NCI-H345 treated with DMSO at 0.1 percent for 48 hours (cell line): ENCODE measurements at regions not wholly inside any gene's neighbourhood (a gene's known extent, or its start where the extent isn't known, plus 50 kb on each side); places are given as distances from the start of the nearest gene placed in this dataset.

Source experiments
- DNase-seq: peaks from one replicate; lab custom pipeline; 2025; ENCODE audit not compliant: unreplicated experiment; lab: John Stamatoyannopoulos, UW

DNA sequence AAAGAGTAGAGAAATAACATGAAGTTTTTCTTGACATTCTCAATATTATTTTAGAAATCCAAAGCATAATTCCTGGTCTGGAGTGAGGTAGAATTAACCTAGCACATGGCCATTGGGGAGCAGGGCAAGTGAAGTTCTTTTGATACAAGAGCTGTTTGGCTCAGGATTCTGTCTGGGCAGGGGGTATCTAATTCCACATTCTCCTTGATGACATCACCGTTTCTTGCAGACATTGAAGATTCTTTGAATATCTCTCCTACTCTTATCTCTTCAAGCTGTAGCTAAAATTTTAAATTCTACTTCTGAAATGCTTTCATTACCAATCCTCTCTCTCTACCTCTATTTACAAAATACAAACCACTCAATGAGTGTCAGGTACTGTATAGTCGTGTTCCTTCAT lies 138.2 kb upstream of the TENM4 start:
- DNase-seq, result no peak

DNA sequence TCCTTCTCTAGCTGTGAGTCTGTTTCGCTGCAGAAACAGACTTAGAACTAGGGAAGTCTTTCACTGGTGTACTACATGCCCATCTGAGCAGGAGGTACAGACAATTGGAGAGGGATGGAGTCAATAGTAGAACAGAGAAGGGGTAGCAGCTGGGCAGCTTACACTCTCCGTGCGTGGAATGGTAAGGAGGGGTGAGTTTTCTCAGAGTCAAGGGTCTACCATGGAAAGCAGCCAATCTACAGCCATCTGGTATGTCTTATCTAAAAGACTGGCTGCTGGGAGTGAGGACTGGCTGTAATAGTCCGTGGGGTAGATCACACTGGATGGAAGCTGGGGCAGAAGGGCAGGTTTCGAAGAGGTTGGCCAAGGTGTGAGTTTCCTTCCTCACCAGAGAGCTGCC lies 137.3 kb upstream of the TENM4 start:
- no peak for DNase-seq

DNA sequence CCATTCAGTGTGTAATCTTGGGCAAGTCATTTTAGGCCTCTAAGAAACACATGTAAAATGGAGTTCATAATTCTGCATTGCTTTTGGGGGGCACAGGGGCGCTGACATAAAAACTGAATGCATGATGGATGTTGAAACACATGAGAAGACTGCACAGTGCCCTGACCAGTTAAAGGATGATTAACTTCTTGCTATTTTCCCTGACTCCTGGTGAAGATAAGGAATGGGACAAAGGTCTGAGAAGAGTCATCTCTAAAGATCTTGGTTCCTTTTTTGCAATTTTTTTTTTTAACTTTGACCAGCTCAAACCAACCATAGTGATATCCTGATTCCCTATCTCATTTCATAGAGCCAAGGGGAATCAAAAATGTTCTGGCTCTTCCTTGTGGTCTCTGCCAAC lies 134.9 kb upstream of the TENM4 start:
- DNase-seq, result no peak

DNA sequence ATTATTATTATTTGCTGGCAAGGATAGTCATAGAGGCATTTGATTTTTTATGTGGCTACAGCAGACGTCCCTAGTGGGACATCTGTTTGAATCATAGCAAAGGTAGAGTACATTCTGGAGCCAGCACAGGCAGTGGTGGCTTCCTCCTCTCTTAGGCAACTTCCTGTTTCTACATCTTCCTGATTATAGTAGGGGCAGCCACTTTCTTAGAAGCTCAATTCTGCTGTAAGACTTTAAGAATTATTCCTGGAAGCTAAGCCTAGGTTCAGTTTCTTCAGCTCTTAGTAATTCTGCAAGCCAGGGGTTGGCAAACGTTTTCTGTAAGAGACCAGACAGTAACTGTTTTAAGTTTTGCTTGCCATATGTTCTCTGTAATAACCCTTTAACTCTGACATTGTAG lies 129.3 kb upstream of the TENM4 start:
- DNase-seq, result no peak

DNA sequence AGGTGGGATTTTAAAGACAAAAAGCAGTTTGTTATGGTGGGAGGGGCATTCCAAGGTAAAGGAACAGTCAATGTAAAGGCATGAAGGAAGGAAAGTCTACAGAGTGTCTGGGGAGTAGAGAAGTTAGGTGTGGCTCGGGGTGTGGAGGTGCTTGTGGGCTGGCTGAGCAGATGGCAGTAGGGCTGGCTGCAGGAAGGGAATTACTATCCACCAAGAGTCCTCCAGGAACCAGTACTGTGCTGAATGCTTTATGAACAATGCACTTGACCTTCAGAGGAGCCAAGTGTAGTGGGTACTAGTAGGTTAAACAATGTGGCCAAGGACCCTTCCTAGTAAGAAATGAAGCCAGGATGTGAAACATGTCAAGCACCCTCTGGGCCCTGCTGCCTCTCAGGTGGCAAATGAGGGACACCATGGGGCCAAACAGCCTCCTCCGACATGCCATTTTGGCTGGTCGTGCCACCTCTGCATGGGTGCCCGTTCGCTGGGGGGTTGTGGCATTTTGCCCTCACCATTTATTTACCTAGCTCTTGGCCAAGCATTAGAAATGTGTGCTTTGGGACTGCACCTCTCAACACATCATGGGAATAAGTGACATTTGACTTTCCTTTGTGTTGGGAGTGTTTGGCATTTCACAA lies 123.6 kb upstream of the TENM4 start:
- DNase-seq, result no peak

DNA sequence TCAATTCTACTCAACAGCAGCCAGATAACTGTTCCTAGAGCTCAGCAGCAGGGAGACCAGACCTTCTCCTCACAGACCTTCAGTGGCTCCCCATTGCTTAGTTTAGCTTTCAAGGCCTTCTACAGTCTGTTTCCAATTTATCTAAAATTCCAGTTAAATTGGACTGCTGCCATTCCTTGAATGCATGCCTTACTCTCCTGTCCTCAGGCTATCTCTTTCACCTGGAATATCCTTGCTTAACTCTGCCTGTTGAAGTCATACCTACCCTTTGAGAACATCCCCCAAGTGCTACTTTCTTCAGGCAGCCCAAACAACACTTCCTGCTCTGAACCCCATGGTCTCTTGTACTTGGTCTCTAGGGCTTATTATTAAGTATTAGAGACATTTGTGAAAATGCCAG lies 120.7 kb upstream of the TENM4 start:
- no peak for DNase-seq

DNA sequence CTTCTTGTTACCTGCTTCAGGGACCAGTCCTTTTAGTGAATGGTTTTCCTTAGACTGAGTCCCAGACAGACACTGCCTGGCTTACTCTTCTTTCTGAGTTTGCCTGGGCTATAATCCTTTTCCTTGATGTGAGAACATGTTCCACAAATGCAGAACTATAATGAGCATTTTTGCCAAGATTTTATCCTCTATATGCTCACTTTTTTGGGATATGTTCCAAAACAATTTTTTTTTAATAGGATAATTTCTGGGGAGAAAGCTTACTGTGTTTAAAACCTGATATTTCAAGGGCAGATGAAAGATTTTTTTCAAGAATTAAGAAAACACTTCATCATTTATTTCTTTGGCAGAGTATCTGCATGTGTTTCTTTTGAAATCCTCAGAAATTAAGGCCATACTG lies 110.0 kb upstream of the TENM4 start:
- DNase-seq, result no peak

DNA sequence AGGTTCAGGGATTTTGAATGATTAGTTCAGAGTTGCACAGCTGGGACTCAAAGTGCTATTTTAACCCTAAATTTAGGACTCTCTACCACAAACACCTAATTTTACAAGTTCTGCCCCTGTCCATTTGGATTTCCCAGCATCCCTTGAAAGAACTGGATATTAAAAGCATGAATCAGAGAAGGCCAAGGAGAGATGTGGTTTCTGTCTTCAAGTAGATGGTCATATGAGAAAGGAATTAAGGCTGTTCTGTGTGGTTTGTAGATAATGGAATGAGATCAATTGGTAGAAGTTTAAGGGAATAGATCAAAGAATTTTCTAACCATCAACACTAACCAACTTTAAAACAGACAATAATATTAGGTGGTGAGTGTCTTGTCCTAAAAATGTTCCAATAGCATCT lies 106.4 kb upstream of the TENM4 start:
- no peak for DNase-seq

DNA sequence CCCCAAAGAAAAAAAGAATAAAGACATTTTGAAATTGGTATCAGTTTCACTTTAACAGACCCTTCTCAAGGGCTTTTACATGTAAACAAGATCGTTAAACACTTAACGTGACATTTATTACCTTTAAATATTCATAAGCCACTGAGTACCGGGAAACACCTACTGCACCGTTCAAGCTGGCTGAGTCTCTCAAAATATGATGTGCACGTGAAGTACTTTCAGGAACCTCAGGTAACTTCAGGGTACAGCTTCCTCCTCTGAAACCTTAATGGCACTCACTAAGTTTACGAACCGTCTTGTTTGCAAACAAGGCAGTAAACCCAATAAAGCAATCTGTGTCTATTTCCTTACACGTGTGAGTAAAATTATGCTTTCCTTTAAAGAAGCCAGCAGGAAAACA lies 105.5 kb upstream of the TENM4 start:
- DNase-seq, result no peak

DNA sequence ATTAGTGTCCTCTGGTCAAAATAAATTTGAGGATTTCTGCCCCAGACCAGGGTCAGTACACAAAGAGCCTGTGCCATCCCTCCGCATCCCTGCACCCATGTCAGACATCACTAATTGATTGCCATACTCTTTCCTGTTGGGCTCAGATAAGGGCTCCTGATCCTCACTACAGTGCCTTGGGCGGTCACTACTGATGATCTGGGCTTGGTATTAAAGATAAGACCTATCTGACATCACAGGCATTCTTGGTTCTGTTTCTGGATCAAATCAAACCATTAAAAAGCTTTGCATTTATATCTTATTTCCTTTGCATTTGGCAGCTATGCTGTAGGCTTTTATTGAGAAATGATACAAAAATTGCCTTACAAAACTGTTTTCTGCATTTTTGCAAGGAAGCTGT lies 103.5 kb upstream of the TENM4 start:
- no peak for DNase-seq

DNA sequence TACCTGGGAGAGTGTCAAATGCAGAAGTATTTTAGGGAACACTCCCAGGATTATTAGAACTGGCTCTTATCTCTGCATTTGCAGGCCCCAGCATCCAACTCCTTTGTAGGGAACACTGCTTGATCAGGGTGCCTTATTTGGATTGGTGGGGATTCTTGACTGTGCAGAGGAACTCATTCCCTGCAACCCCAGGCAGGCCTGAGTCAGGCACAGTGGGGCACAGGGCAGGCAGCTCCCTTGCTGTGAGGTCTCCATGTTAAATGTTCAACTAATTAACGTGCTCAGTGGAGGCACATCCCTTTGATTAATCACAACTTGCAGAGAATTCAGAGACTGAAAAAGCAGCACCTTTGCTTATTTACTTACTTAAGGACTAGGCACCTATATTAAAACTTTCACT lies 102.3 kb upstream of the TENM4 start:
- no peak for DNase-seq

DNA sequence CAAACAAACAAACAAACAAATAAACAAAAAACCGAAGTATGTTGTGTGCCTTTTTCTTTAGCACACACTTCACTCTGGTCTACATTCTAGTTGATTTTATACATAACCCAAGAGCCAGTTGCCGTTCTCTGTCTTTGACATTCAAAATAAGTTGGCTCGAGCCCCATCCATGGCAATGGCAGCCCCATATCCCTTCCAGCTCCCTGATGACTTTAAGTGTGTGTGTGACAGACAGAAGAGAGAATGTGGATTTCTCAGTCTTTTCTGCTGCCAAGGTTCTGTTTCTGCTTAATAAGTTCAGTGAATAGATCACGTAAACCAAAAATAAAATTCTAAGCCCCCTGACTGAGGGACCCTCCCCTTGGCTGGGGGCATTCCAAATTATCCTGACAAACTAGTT lies 100.6 kb upstream of the TENM4 start:
- DNase-seq, result no peak

DNA sequence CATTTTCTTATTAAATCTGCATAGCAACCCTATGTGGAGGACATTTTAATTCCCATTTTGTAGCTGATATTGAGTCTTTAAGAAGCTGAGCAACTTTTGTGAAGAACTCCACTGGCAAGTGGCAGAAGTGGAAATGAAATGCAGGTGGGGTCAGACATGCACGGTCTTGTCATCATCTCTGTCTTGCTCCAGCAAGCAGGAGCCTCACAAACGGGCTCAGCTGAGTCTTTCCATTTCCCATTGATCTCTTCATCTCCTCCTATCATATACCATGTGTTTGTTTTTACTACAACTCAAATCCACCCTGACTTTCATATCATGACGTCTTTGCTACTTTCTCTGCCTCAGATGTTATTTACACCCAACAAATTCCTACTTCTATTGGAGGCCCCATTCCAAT lies 97.9 kb upstream of the TENM4 start:
- no peak for DNase-seq

DNA sequence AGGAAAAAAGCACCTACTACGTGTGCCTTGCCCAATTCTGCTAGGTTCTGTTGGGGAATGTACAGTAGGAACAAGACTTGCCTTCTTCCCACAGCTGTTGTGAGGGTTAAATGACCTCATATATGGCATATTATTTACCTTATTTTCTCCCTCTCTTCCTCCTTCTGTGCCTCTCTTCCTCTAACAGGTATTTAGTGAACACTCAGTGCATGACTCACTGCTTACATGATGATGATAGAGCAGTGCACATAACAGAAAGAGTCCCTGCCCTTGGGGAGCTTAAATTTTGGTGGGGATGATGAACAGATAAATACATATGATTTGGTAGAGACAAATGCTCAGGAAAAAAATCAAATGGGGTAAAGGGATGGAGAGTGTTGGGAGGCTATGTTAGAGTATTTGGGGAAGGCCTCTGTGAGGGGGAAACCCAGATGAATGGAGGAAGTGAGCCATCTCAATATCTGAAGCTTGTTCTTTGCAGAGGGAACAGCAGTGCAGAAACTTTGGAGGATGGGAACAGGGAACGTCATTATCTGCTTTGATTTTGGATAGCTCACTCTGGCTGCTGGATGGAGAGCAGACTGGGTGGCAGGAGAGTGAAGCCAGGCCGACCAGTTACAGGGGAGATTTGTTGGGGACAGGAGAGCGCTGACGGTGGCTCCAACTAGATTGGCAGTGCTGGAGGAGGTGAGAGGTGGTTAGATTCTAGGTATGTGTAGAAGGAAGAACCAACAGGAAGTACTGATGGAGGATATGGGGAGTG lies 95.5 kb upstream of the TENM4 start:
- DNase-seq, result no peak

DNA sequence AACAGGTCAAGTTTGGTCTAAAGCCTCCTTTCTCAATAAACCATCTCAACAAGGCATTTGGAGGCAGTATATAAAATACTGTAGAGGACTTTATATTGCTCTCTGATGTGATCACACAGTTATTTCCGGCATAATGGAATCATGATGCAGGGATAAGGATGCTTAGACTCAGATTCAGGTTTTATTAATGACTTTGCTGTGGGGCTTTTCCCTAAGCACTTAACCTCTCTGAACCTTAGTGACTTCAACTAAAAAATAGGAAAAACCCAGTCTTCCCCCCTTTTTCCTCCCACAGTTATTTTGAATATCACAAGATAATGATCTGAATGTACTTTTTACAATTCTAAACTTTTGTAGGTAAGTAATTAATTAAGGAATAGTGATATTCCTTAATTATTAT lies 94.8 kb upstream of the TENM4 start:
- DNase-seq, result no peak

DNA sequence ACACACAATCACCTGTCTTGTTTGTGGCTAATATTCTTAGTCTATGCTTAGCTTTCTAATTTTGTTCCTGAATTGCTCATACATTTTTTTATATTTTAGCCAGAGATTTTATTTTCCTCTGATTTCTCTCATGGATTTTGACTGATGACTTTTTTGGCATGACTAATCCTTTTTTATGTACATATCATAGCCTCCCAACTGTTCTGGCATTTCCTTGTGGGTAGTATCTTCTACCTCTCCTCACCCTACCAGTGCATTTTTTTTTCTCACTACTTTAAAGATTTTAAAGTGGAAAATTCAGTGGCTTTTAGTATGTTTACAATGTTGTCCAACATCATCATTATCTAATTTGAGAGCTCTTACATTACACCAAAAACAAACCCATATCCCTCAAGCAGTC lies 84.4 kb upstream of the TENM4 start:
- DNase-seq, result no peak

DNA sequence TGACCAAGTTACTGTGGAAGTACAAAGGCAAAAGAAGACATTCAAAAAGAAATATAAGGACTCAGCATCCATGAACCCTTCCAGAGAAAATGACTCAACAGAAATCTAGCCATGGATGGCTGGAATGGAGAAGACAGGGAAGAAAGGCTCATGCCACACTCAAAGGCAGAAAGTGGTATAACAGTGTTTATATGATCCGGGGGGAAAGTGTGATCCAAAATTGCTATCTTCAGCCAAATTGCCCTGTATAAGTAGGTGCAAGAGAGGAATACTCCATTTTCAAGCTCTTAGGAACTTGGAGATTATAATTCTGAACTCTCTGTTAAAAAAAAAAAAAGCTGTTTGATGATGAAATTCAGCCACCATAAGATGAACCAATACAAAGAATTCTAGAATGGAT lies 81.8 kb upstream of the TENM4 start:
- DNase-seq, result no peak

DNA sequence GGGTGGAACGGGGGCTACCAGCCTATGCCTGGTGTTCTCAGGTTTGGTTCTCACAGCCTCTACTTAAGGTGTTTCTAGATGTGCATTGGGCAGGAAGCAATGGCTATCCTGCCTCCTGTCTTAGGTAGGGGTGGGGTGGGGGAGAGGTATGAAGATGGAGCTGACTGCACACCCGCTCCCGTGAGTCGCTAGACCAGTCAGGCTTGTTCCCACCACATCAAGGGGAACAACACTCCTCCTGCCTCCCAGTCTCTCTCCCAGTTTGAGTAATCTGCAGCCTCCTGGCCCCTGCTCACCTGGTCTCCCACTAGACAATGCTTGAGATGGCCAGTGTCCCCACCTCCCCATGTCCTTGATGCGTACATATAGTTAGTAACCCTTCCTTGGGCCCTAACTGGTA lies 79.3 kb upstream of the TENM4 start:
- no peak for DNase-seq

DNA sequence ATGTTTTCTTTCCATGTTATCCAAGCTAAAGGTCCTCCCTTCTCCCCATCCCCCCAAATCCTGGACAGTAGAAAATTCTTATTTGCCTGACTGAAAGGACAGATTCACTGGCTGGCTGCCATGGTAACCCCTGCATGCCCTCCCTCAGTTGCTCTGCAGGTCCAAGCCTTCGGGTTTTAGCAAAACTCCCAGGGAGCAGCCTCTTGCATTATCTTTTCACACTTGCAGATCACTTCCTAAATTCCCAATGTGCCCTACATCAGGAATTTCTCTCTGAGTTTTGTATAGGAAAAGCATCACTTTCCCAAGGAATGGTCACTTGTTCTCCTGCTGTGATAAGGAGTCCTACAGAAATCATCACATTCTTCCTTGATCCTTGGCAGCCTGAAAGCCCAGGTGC lies 75.0 kb upstream of the TENM4 start:
- DNase-seq, result no peak

DNA sequence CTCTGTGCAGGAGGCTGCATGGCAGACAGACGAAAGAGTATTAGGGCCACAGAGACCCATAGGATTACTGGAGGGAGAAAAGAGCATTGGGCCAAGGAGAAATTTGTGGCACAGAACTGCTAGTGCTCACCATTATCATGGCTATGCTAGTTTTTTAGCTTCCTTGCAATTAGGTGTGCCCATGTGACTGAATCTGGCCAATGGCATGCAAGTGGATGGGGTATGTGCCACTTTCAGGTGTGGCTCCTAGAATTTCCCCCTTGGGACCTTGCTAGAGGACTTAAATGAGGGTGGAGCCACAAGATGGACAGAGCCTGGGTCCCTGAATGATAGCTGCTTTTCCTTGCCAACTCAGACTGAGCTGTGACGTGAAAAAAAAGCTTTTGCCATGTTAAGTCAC lies 73.9 kb upstream of the TENM4 start:
- DNase-seq, result no peak

DNA sequence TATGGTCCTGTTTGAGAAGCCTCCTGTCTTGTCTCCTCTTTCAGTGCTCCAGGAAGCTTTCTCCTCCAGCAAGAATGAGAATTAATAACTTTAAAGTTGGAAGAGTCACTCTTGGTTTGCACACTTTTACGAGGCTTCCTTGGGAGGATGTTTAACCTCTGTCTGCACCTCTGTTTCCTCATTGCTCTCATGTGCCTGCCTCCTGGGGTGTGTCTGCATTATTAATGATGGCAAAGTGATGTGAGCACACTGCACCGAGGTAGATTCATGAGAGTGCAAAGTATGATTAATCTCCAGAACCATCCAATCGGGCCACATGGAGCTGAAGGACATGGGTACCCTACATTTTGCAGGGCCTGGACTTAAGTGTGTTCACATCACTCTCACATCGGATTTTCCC lies 73.5 kb upstream of the TENM4 start:
- DNase-seq, result no peak

DNA sequence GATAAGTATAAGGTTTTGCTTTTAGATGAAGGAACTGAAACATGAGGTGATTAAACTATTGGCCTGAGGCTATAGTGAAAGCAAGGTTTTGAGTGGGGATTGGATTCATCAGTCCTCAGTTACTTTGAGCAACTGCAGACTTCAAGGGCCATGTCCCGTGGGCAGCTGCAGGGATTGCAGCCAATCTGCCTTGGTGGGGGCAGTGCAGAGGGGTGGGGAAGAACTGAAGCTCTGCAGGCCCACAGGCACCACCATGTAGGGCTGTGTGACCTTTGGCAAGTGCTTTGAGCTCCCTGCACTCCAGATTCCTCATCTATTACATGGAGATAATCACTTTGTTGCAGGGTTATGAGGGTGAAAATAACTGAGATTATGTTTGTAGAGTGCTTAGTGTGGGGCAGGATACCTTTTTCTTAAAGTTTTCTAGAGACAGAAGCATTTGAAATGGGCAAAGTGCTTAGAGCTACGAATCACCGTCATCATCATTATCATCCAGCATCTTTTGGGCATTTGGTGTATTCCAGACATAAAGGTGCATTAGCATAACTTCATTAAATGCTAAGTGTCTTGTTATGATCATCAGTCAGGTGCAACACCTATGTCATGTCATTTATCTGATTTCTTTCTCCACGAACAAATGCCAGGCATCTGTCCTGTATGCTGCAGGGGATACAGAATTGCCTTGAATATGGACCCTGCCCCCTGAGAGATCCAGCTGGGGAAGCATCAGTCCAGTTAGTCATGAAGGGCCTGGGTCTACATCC lies 72.1 kb upstream of the TENM4 start:
- no peak for DNase-seq
